Right renal pelvis (tissue), 4 donors: ENCODE measurements at regions not wholly inside any gene's neighbourhood (a gene's known extent, or its start where the extent isn't known, plus 50 kb on each side); places are given as distances from the start of the nearest gene placed in this dataset.
"Not testable (repeated sequence)": the region's sequence is repeated elsewhere in the genome, so short reads cannot be mapped to it uniquely, and the experiment has no call there.

Experiments
- DNase-seq, 4 donors: peaks; one replicate each; pipeline ENCODE4 v3.0.0-alpha.2; 2013; ENCODE audit warnings: low read depth in 4 of 4, low spot score in 3 of 4, missing footprints in 1 of 4

DNA sequence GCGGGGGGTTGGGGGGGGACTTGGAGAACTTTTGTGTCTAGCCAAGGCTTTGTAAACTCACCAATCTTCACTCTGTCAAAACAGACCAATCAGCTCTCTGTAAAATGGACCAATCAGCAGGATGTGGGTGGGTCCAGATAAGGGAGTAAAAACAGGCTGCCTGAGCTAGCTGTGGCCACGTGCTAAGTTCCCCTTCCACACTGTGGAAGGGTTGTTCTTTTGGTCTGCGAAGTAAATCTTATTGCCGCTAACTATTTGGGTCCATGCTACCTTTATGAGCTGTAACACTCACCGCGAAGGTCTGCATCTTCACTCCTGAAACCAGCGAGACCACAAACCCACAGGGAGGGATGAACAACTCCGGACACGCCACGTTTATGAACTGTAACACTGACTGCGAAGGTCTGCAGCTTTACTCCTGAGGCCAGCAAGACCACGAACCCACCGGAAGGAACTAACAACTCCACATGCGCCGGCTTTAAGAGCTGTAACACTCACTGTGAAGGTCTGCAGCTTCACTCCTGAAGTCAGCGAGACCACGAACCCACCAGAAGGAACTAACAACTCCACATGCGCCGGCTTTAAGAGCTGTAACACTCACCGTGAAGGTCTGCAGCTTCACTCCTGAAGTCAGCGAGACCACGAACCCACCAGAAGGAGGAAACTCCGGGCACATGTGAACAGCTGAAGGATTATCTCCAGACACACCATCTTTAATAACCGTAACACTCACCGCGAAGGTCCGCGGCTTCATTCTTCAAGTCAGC, 186.6 kb downstream of the ID4 start:
- DNase-seq: not testable (repeated sequence)

DNA sequence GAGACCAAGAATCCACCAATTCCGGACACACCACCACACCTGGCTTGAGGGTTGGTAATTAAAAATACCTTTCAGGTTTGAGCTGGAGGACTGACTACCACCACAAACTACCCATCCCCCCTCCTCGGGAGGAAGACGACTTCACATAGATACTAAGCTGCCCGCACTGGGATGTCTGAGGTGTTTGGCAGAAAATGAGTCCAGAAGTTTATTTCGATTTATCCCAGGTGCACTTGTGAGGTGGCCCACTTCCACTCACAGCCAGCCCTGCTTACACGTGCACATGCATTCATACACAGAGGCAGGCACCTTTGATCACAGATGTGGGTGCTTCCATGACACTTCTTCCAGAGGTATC, 187.1 kb downstream of the ID4 start:
- DNase-seq: no peak

DNA sequence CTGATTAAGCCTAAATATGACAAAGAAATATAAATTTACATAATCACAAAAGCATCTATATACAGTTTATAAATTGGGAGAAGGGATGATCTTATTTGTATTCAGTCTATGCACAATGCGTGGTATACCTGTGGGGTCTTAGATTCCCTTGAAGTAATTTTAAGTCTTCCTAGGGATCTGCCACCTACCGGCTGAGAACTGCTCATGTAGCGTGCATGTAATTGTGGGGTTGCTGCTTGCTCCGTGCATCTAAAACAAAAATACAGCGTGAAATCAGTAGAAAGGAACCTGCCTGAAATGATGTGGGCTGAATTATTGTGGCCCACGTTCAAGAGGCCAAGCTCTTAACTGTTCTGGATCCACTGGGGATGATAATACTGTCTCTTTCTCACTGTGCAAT, 187.3 kb downstream of the MBOAT1 start:
- DNase-seq: no peak

DNA sequence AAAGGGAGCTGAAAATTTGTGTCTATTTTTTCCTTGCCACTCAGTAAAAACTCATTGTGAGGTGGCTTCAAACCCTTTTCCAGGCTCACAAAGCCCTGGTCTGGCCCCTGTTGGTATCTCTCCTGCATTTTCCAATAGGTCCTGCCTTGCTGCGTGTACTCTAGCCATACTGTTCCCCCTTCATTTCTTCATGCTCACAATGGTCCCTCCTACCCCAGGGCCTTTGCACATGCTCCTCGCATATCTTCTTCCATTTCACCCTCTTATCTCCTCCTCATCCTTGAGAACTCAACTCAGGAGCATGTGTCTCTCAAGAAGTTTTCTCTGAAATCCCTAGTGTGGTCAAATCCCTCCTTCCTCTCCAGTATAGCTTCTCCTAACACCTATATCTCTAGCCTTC, 186.6 kb downstream of the MBOAT1 start:
- DNase-seq: no peak

DNA sequence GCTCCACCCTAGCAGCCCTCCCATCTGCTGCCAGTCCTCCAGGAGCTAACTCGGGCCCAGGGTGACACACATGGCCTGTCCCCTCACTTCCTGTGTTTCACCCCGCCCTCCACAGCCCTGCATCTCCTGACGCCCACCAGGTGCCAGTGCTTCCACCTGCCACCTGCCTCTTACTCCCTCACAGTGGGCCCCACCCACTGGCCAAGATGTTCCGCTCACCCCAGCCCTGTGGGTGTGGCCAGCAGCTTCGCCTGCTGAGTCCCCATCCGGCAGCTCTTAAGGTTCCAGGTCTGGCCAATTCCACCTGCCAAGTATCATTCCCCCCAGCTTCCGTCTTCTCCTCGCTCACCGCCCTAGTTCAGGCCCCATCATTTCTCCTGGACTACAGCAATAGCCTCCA, 184.1 kb downstream of the MBOAT1 start:
- DNase-seq: no peak

DNA sequence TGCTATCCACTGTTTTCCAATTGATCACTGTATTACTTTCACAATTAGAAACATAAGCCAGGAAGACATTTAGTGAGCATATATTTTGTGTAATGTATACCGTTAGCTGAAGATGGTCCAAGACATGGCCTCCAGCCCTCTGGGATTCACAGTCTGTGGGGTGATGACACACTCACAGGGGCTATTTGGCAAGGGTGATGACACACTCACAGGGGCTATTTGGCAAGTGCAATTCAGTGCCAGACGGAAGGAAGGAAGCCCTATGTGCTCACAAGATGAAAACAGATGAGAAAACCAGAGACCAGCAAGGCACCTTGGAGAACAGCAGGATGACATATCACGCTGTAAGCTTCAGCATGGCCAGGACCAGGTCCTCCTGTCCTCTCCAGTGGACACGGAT, 183.7 kb downstream of the MBOAT1 start:
- DNase-seq: no peak

DNA sequence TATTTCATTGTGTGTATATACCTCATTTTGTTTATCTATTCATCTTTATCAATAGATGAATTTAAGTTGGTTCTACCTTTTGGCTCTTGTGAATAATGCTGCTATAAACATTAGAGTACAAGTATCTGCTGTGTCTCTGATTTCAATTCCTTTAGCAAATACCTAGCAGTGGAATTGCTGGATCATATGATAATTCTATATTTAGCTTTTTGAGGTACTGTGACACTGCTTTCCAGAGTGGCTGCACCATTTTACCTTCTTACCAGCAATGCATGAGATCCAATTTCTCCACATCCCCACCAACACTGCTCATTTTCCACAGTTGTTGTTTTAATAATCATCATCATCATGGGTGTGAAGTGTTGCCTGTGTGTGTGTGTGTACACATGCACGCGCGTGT, 182.3 kb downstream of the MBOAT1 start:
- DNase-seq: no peak

DNA sequence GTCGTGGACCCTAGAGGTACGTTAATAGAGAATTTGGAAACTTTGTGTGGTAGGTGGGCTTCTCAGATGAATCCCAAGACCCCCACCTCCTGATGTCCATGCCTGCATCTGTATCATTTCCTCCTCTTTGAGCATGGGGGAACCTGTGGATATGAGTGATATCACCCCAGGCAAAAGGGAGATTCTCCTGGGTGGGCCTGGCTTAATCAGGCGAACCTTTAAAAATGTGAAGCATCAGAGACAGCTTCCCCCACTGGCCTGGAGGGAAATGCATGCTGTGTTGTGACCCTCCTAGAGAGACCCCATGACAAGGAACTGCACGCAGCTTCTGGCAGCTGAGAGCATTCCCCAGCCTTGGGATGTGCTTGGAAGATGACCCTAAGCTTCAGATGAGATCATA, 180.9 kb downstream of the MBOAT1 start:
- no peak for DNase-seq

DNA sequence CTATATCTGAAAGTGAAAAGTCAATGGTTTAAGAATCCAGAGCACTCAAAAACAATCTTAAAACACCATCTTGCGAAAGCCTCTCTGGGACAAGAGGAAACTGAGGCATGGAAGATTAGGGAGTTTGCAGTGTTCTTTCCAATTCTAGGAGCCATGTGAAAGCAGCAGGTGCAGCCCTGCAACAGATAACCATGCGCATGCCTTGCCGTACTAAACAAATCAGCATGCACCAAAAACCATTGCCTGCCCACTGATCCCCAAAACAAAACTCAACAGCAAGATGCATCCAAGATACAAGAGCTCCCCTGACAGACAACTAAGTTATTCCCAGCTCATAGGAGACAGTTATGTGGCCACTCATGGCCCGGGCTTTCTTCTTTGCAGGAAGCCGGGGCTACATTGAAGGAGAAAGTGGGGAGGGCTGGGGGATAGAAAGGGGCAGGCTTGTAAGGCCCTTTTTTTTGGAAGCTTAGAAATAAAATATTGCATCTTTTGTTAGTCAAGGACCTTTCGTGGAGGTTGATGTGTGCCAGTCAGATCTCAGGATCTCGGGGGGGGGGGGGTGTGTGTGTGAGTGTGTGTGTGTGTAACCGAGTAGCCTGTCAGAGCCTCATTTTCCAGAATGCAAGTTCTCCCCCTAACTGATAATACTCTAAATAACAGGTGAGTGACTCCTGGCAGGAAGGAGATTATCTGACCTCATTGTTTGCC, 178.4 kb downstream of the MBOAT1 start:
- DNase-seq: no peak

DNA sequence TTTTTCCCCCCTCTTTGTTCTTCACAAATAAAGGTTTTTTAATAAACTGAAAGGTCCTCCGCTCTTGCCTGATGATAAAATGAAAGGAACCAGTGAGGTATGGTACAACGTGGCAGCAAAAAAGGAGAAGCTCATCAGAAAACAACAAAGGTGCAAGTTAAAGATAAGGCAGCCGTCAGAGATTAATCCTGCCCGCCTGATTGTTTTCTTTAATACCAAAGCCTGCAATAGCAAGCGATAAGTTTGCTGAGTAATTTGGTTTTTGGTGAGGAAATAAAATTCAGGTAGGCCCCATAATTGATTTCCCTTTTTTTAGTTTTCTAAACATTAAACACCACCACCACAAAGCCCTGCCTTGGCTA, 177.9 kb downstream of the MBOAT1 start:
- DNase-seq: no peak

DNA sequence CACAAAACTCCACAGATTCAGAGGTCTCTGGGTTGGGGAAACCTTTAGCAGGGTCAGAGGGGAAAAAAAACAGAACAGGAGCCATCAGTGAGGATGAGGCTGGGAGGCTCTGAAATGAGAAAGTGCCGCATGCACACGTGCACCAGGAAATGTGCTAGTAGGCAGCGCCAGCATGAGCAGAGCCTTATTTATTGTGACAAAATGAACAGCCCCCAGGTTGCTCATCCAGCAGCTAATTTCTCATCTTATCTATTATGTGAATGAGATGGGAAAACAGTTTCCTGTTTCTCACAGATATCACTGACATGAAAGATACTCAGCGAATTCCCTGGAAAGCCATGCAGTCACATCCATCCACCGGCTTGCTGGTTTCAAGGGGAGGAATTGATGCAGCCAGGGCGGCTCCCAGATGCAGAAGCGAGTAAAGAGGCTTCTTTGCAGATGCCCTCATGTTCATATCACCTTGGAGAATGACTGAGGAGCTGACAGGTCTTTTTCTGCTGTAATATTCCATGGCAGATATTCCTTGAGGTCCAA, 176.1 kb downstream of the MBOAT1 start:
- no peak for DNase-seq

DNA sequence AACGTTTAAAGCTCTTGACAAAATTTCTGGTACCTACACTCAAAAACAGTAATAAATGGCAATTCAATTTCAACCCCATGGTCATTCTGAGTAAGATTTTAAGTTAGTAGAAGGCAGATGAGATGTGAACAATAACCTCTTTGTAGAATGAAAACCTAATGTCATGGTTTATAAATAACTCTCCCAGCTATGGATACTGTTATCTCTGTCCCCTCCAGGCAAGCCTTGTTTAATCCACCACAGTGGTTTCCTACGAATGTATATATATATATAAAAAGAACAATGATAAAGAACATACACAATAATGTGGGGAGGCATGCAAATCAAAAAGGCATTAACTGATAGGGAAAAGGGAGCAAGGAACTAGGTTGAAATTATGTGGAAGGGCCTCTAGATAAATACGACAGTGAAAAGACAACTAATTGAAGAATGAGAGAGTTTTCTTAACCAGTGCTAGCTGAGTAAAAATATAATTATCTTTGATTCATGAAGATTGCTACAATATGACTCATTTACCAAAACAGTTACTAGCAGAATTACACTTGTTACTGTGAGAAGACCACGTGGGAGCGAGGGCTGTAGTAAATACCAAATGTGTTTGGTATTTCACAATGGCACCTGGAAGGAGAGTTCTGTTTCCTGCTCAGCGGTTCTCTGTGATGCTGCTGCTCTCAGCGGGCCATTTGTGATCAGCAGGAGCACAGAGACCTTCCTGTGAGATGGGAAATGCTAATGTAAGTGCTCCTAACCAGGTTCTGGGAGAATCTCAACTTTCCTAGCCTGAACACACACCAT, 173.7 kb downstream of the MBOAT1 start:
- no peak for DNase-seq

DNA sequence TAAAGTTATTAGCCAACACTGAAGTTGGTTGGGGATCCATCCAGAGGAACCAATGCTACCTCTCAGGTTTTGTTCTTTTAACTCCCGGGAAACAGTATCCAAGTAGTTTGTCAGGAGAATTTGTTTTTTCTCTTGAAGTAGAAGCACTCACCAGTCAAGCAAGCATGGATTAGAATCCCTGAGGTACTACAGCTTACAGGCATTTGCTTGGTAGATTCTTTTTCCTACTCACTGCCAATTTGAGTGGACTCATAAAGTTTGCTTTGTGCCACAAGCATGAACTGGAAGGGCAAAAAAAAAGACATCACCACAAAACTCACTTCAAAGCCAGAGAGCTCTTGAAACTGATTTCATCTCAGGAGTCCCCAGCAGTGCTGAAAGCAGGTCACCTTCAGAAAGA, 167.4 kb downstream of the MBOAT1 start:
- DNase-seq: no peak
